ENCODE measurements at regions not wholly inside any gene's neighbourhood (a gene's known extent, or its start where the extent isn't known, plus 50 kb on each side); places are given as distances from the start of the nearest gene placed in this dataset.

DNA sequence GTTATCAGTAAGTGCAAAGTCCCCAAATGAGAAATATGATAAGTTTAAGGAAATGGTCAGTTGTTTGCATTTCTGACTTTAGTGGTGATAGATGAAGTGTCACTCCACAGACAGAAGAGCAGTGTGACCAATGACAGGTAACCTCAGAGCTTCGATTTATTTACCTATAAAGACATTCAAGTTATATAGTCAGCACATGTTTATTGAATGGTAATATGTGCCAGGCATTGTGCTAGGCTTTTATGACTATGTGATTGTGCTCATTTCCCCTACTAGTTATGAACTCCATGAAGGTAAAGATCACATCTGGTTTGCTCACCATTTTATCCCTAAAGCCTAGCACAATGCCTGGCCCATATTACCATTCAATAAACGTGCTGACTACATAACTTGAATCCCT is 222.4 kb downstream of the HHIPL2 start:
- TF ChIP-seq EP300 (IDR thresholded peaks at IDR 0.05) (no peak), POLR2AphosphoS5 (IDR thresholded peaks at IDR 0.05) (no peak), POLR2A (IDR thresholded peaks at IDR 0.05) (no peak)
- TF ChIP-seq, protein P1, sequence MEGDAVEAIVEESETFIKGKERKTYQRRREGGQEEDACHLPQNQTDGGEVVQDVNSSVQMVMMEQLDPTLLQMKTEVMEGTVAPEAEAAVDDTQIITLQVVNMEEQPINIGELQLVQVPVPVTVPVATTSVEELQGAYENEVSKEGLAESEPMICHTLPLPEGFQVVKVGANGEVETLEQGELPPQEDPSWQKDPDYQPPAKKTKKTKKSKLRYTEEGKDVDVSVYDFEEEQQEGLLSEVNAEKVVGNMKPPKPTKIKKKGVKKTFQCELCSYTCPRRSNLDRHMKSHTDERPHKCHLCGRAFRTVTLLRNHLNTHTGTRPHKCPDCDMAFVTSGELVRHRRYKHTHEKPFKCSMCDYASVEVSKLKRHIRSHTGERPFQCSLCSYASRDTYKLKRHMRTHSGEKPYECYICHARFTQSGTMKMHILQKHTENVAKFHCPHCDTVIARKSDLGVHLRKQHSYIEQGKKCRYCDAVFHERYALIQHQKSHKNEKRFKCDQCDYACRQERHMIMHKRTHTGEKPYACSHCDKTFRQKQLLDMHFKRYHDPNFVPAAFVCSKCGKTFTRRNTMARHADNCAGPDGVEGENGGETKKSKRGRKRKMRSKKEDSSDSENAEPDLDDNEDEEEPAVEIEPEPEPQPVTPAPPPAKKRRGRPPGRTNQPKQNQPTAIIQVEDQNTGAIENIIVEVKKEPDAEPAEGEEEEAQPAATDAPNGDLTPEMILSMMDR (IDR thresholded peaks at IDR 0.05), result no peak

All from sigmoid colon (tissue), 4 donors.